BJ (cell line): ENCODE measurements at regions not wholly inside any gene's neighbourhood (a gene's known extent, or its start where the extent isn't known, plus 50 kb on each side); places are given as distances from the start of the nearest gene placed in this dataset.

Experiments used
- CTCF ChIA-PET: fragments of 350-600 bp; formaldehyde crosslinking; extraction: SDS; loops from one replicate; lab custom pipeline; 2021; ENCODE audit warnings: antibody characterized with exemption, inconsistent platforms; lab: Yijun Ruan, JAX
- POLR2A ChIA-PET: fragments of 300-600 bp; sonication (Branson Sonifier 250); formaldehyde crosslinking; extraction: SDS; loops from one replicate; lab custom pipeline; 2021; ENCODE audit warnings: antibody characterized with exemption; lab: Charles Lee
- DNase-seq: peaks from one replicate; pipeline ENCODE4 v3.0.0-alpha.2; 2011; ENCODE audit warnings: low read depth
- H3K27me3 ChIP-seq: 2 replicates; pipeline ENCODE4 v1.6.0; 2011; ENCODE audit warnings: low read length; ENCODE audit not compliant: control insufficient read depth, insufficient read depth
- H3K36me3 ChIP-seq: 2 replicates; pipeline ENCODE4 v1.5.1; 2011; ENCODE audit warnings: low read length; ENCODE audit not compliant: control insufficient read depth, insufficient read depth
- H3K4me3 ChIP-seq: 2 replicates; pipeline ENCODE4 v1.5.1; 2011; ENCODE audit warnings: low read depth, mild to moderate bottlenecking, control low read depth, low read length
- TF ChIP-seq, protein P1 (sequence below): IDR thresholded peaks from 2 replicates; pipeline ENCODE4 v1.5.1; 2011; ENCODE audit warnings: low read depth, mild to moderate bottlenecking, control low read depth, inconsistent platforms, low read length, moderate library complexity; ENCODE audit not compliant: insufficient read depth

DNA sequence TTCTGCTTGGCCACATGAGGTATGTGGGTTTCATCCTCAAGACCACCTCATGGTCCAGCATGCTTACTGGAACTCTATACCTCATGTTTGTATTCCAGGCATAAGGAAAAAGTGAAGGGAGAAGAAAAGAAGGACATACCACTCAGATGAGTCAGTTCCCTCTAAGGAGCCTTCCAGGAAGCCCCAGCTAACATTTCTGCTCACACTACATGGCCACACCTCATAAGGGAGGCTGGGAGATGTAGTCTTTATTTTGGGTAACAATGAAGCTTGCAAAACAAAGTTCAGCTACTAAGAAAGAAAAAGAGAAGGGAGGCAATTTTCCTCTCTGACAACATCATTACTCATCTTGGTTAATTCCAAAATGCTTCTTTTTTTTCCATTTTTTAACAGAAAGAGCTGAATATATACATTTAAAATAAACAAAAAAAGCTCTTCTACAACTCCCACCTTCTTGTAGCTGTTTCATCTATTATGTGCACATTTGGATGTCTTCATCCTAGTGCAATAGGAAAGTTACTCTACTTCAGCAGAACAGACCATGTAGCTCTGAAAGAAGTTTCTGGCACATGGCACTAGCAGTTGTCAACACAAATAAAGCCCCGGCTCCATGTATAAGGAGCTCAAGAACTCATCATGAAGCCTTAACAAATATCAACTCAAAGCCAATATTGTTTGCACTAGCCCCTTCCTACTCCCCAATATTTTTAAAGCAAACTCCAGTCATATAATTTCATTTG lies 123.6 kb upstream of the CCDC112 start:
- TF ChIP-seq, protein P1, sequence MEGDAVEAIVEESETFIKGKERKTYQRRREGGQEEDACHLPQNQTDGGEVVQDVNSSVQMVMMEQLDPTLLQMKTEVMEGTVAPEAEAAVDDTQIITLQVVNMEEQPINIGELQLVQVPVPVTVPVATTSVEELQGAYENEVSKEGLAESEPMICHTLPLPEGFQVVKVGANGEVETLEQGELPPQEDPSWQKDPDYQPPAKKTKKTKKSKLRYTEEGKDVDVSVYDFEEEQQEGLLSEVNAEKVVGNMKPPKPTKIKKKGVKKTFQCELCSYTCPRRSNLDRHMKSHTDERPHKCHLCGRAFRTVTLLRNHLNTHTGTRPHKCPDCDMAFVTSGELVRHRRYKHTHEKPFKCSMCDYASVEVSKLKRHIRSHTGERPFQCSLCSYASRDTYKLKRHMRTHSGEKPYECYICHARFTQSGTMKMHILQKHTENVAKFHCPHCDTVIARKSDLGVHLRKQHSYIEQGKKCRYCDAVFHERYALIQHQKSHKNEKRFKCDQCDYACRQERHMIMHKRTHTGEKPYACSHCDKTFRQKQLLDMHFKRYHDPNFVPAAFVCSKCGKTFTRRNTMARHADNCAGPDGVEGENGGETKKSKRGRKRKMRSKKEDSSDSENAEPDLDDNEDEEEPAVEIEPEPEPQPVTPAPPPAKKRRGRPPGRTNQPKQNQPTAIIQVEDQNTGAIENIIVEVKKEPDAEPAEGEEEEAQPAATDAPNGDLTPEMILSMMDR = no peak
- ChIA-PET CTCF (interaction anchor here (0.5 to 1.0 kb wide), 2 partner anchors 42 to 116 kb away, joined by 3 read pairs; no protein-coding TSS in a partner anchor), POLR2A (interaction anchor here (0.5 kb wide), 1 partner anchor 665 kb away, joined by 3 read pairs; the partner anchor contains the start of gene COMMD10)
- H3K4me3 ChIP-seq = no peak overlapping the region
- DNase-seq = peak; percentile 70
- H3K36me3 ChIP-seq = no peaks in the 10 kb centered on the region
- no peaks in the 10 kb centered on the region for H3K27me3 ChIP-seq

DNA sequence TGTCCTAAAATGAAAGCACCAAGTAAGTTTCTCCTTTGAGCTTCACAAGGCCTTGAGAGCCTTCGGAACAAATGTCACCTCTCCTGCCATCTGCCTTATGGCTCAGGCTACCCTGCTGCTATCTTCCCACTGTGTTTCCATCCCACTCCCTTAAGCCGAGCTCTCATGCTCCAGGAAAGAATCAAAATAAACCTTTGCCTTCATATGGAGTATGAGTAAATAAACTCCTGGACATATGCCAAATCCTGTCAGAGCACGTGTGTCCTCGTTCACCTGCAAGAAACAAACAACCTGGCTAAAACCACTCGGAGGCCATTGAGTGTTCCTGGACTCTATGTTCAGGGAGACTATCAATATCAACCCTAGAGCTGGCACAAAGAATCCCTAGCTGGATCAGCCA lies 122.3 kb upstream of the CCDC112 start:
- CTCF ChIA-PET = interaction anchor here (1.0 to 1.2 kb wide), 3 partner anchors 11 to 110 kb away, joined by 3 read pairs; no protein-coding TSS in a partner anchor
- POLR2A ChIA-PET = no interaction called here
- TF ChIP-seq, protein P1 = no peak

GRCh38 chr5:115417076-115417475 lies 120.6 kb upstream of the CCDC112 start:
- H3K27me3 ChIP-seq = no peaks in the 10 kb centered on the region
- TF ChIP-seq, protein P1 = no peak
- DNase-seq = no peak
- CTCF ChIA-PET = interaction anchor here (0.7 to 0.8 kb wide), 2 partner anchors 10 to 13 kb away, joined by 3 read pairs; no protein-coding TSS in a partner anchor
- no peak overlapping the region for H3K4me3 ChIP-seq
- no peaks in the 10 kb centered on the region for H3K36me3 ChIP-seq
- POLR2A ChIA-PET = no interaction called here

More for the DNA sequence above, 122.3 kb upstream of the CCDC112 start:
- Histone ChIP-seq H3K27me3 (no peaks in the 10 kb centered on the region), H3K36me3 (no peaks in the 10 kb centered on the region), H3K4me3 (no peak overlapping the region)
- no peak for DNase-seq

- POLR2A ChIA-PET = interaction anchor here (0.6 kb wide), 1 partner anchor 771 kb away, joined by 8 read pairs; no protein-coding TSS in a partner anchor
- no peak for DNase-seq
- TF ChIP-seq, protein P1 = no peak
- CTCF ChIA-PET = interaction anchor here (1.0 to 1.7 kb wide), 2 partner anchors 10 to 12 kb away, joined by 4 to 7 read pairs; no protein-coding TSS in a partner anchor
- no peaks in the 10 kb centered on the region for H3K27me3 ChIP-seq
- H3K36me3 ChIP-seq = no peaks in the 10 kb centered on the region
- H3K4me3 ChIP-seq = no peak overlapping the region
Measured at GRCh38 chr5:115415143-115415491, 118.7 kb upstream of the CCDC112 start.

- ChIA-PET POLR2A (no interaction called here), CTCF (interaction anchor here (1.0 to 1.7 kb wide), 2 partner anchors 10 to 11 kb away, joined by 4 to 7 read pairs; no protein-coding TSS in a partner anchor)
- H3K27me3 ChIP-seq = no peaks in the 10 kb centered on the region
- no peak overlapping the region for H3K4me3 ChIP-seq
- TF ChIP-seq, protein P1 = no peak
- no peaks in the 10 kb centered on the region for H3K36me3 ChIP-seq
- DNase-seq = peak; percentile 92
Measured at GRCh38 chr5:115414406-115415142, 118.1 kb upstream of the CCDC112 start.
